Neural cell (in vitro differentiated cells): ENCODE measurements at regions not wholly inside any gene's neighbourhood (a gene's known extent, or its start where the extent isn't known, plus 50 kb on each side); places are given as distances from the start of the nearest gene placed in this dataset.

Source experiments
- CTCF ChIP-seq: fragments of 450-650 bp; IDR thresholded peaks from 2 replicates; pipeline ENCODE4 v1.5.1; 2014; ENCODE audit warnings: antibody characterized with exemption, mild to moderate bottlenecking, moderate library complexity; ENCODE audit not compliant: poor library complexity, severe bottlenecking
- EZH2 ChIP-seq: fragments of 200-600, 300-800 bp; shearing (Covaris generic), sonication (generic); IDR thresholded peaks from 2 replicates; pipeline ENCODE4 v1.6.1; 2014; ENCODE audit warnings: antibody characterized with exemption, low read length, borderline replicate concordance, mild to moderate bottlenecking; ENCODE audit not compliant: insufficient read depth, poor library complexity, severe bottlenecking
- MXI1 ChIP-seq: fragments of 450-650 bp; conservative IDR thresholded peaks from 2 replicates; pipeline ENCODE4 v1.6.1; 2014; ENCODE audit warnings: antibody characterized with exemption, mild to moderate bottlenecking; ENCODE audit not compliant: poor library complexity, severe bottlenecking
- POLR2AphosphoS5 ChIP-seq: IDR thresholded peaks from 2 replicates; pipeline ENCODE4 v1.6.1; 2012
- SMC3 ChIP-seq: fragments of 450-650 bp; conservative IDR thresholded peaks from 2 replicates; pipeline ENCODE4 v1.6.1; 2014; ENCODE audit warnings: antibody characterized with exemption, mild to moderate bottlenecking, moderate library complexity; ENCODE audit not compliant: poor library complexity
- TAF1 ChIP-seq: IDR thresholded peaks from 2 replicates; pipeline ENCODE4 v1.6.1; 2012; ENCODE audit warnings: low read depth

- no peak for TF ChIP-seq MXI1
- TF ChIP-seq CTCF = no peak
- TF ChIP-seq TAF1 = no peak
- TF ChIP-seq SMC3 = no peak
- TF ChIP-seq EZH2 = no peak
- no peak for TF ChIP-seq POLR2AphosphoS5
Observed at GRCh38 chr11:95559899-95560298, 229.7 kb downstream of the FAM76B start.
